Keratinocyte (primary cell): ENCODE measurements at regions not wholly inside any gene's neighbourhood (a gene's known extent, or its start where the extent isn't known, plus 50 kb on each side); places are given as distances from the start of the nearest gene placed in this dataset.

Experiments used
- DNase-seq: peaks from one replicate; pipeline ENCODE4 v3.0.0-alpha.2; 2011; ENCODE audit warnings: low read depth, missing footprints, low spot score
- FAIRE-seq: peaks from 2 replicates; lab custom pipeline; 2011; peaks lifted over from hg19 to GRCh38; lab: Jason Lieb, UNC
- H2AFZ ChIP-seq: 2 replicates; pipeline ENCODE4 v1.6.0; 2012; ENCODE audit warnings: low read length, control low read depth, inconsistent platforms; ENCODE audit not compliant: control insufficient read depth
- H3K27ac ChIP-seq: 2 replicates; pipeline ENCODE4 v1.5.1; 2011; ENCODE audit warnings: low read length; ENCODE audit not compliant: control insufficient read depth, insufficient read depth
- H3K27me3 ChIP-seq: 3 replicates; pipeline ENCODE4 v1.6.0; 2011; ENCODE audit warnings: low read length; ENCODE audit not compliant: control insufficient read depth, insufficient read depth; ENCODE audit errors: extremely low read depth
- H3K36me3 ChIP-seq, 2 experiments: 2 replicates in 1 of 2; 3 replicates in 1 of 2; pipeline ENCODE4 v1.5.1; 2011; ENCODE audit warnings: low read length in 2 of 2, mild to moderate bottlenecking in 1 of 2; ENCODE audit not compliant: control insufficient read depth in 2 of 2, insufficient read depth in 2 of 2; ENCODE audit errors: extremely low read depth in 1 of 2
- H3K4me1 ChIP-seq: 3 replicates; pipeline ENCODE4 v1.5.1; 2011; ENCODE audit warnings: low read length; ENCODE audit not compliant: control insufficient read depth, insufficient read depth; ENCODE audit errors: extremely low read depth
- H3K4me2 ChIP-seq: 3 replicates; pipeline ENCODE4 v1.6.0; 2011; ENCODE audit warnings: low read depth, low read length; ENCODE audit not compliant: control insufficient read depth, insufficient read depth; ENCODE audit errors: extremely low read depth
- H3K4me3 ChIP-seq, 3 experiments: fragments of 200-600 bp in 1 of 3; sonication (generic) in 1 of 3; 2 replicates in 2 of 3; 3 replicates in 1 of 3; pipeline ENCODE4 v1.5.1; 2011 to 2016; ENCODE audit warnings: low read length in 3 of 3, mild to moderate bottlenecking in 3 of 3, control low read depth in 2 of 3, inconsistent platforms in 1 of 3, low read depth in 1 of 3, mixed read lengths in 1 of 3, mixed run types in 1 of 3, moderate library complexity in 1 of 3; ENCODE audit not compliant: control insufficient read depth in 2 of 3, insufficient read depth in 2 of 3; ENCODE audit errors: extremely low read depth in 1 of 3
- H3K79me2 ChIP-seq: 2 replicates; pipeline ENCODE4 v1.6.0; 2012; ENCODE audit warnings: low read length; ENCODE audit not compliant: control insufficient read depth, insufficient read depth
- H3K9ac ChIP-seq: 3 replicates; pipeline ENCODE4 v1.6.0; 2011; ENCODE audit warnings: low read length; ENCODE audit not compliant: control insufficient read depth, insufficient read depth; ENCODE audit errors: extremely low read depth
- H3K9me1 ChIP-seq: 3 replicates; pipeline ENCODE4 v1.6.0; 2011; ENCODE audit warnings: low read length; ENCODE audit not compliant: control insufficient read depth, insufficient read depth; ENCODE audit errors: extremely low read depth
- H3K9me3 ChIP-seq: 2 replicates; pipeline ENCODE4 v1.5.1; 2012; ENCODE audit warnings: low read depth, low read length; ENCODE audit not compliant: control insufficient read depth
- H4K20me1 ChIP-seq: 3 replicates; pipeline ENCODE4 v1.6.0; 2011; ENCODE audit warnings: low read length; ENCODE audit not compliant: control insufficient read depth, insufficient read depth; ENCODE audit errors: extremely low read depth
- EZH2 ChIP-seq: IDR thresholded peaks from one replicate; pipeline ENCODE4 v1.6.1; 2012; ENCODE audit warnings: inconsistent platforms, mild to moderate bottlenecking, low read length, moderate library complexity
- dilution Hi-C: fragments of 300-500 bp; cut with MboI; formaldehyde crosslinking; loops from one replicate; pipeline ENCODE4 v1.7.0; 2020; ENCODE audit warnings: low sequenced_read_pairs; ENCODE audit not compliant: extremely low pct_ligation_motif_present
- TF ChIP-seq, protein P1 (sequence below), 3 experiments: IDR thresholded peaks in 1 of 3; conservative IDR thresholded peaks in 1 of 3; optimal IDR thresholded peaks in 1 of 3; 2 replicates in 2 of 3; 3 replicates in 1 of 3; pipeline versions ENCODE3 to v1.5.1; 2011; ENCODE audit warnings: low read length in 3 of 3, mild to moderate bottlenecking in 3 of 3, moderate library complexity in 2 of 3, control low read depth in 1 of 3, inconsistent platforms in 1 of 3; ENCODE audit not compliant: insufficient read depth in 2 of 3; ENCODE audit errors: extremely low read depth in 1 of 3

DNA sequence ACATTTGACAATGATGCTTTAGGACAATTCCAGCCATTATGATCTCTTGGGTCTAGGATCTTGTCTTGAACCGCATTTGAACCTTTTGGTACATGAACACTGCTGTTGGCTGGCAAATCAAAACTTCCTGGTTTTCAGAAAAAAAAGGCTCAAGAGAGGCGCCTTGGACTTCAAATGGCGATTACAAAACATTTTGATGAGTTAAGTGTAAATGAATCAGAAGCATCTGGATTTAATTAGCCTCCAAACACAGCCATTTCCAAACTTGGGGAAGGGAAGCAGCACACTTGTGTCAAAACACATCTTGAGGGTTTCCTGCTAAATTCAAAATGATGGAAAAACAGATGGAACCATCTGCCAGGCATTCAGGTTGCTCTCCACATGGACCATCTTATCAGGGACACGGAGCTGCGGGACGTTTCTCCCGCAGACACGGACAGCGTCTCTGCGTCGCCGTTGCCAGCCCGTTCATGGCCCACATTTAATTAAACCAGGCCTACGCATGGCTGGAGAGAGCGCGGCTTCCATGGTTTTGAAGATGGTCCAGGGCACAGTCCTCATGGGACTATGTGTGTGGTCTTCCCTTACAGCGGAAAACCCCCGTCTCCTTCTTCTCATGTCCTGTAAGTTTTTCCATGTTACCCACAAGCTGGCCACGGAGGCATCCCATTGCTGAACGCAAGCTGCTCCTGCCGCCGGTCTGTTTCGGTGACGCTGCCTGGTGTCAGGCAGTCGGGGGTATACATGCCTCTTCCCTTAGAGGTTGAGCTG, 55.8 kb upstream of the PTCH1 start:
- DNase-seq = no peak
- Histone ChIP-seq H3K27me3 (peaks cover 17% of the 10 kb centered on the region), H3K79me2 (no peaks in the 10 kb centered on the region), H3K9ac (no peak overlapping the region), H3K27ac (no peak overlapping the region), H3K4me2 (no peak overlapping the region), H3K4me3 (no peak overlapping the region), H4K20me1 (no peaks in the 10 kb centered on the region), H3K9me1 (no peaks in the 10 kb centered on the region), H3K9me3 (no peaks in the 10 kb centered on the region), H3K4me1 (no peaks in the 10 kb centered on the region), H3K36me3 (no peaks in the 10 kb centered on the region), H2AFZ (no peak overlapping the region)
- TF ChIP-seq EZH2 = no peak
- TF ChIP-seq, protein P1, sequence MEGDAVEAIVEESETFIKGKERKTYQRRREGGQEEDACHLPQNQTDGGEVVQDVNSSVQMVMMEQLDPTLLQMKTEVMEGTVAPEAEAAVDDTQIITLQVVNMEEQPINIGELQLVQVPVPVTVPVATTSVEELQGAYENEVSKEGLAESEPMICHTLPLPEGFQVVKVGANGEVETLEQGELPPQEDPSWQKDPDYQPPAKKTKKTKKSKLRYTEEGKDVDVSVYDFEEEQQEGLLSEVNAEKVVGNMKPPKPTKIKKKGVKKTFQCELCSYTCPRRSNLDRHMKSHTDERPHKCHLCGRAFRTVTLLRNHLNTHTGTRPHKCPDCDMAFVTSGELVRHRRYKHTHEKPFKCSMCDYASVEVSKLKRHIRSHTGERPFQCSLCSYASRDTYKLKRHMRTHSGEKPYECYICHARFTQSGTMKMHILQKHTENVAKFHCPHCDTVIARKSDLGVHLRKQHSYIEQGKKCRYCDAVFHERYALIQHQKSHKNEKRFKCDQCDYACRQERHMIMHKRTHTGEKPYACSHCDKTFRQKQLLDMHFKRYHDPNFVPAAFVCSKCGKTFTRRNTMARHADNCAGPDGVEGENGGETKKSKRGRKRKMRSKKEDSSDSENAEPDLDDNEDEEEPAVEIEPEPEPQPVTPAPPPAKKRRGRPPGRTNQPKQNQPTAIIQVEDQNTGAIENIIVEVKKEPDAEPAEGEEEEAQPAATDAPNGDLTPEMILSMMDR (optimal IDR thresholded peaks at IDR 0.05 in 1 of 3, IDR thresholded peaks at IDR 0.05 in 1 of 3, conservative IDR thresholded peaks at IDR 0.05 in 1 of 3; ENCODE audit: extremely low read depth in 1 of 3, insufficient read depth in 2 of 3, low read length in 3 of 3) = no peak
- dilution Hi-C loops = no loop called here
- no peak for FAIRE-seq

DNA sequence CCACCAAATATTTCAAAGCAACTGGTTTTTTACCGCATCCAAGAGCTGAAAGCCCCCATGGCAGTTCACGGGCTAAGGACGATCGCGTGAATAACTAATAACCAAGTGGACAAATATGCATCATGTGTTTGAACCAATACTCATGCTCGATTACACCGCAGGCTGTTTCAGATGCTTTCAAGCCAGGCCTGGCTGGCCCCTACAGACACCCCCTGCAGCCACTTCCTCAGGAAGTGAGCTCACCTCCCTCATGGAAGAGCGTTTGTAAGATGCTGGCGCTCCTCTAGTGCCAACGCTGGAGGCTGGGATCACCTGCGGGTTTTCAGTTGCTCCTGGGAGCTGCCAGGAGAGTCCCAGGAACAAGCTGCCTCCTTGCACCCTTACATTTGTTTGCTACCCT, 53.9 kb upstream of the PTCH1 start:
- peaks cover 16% of the 10 kb centered on the region for H3K27me3 ChIP-seq

More for the DNA sequence above, 53.9 kb upstream of the PTCH1 start:
- Histone ChIP-seq H2AFZ (no peak overlapping the region), H3K4me2 (no peak overlapping the region), H3K4me1 (no peaks in the 10 kb centered on the region), H3K27ac (no peak overlapping the region), H3K36me3 (no peaks in the 10 kb centered on the region), H3K79me2 (no peaks in the 10 kb centered on the region), H3K9me1 (no peaks in the 10 kb centered on the region), H4K20me1 (no peaks in the 10 kb centered on the region), H3K9me3 (no peaks in the 10 kb centered on the region), H3K4me3 (no peak overlapping the region), H3K9ac (no peak overlapping the region)
- FAIRE-seq (no peak), DNase-seq (no peak)
- TF ChIP-seq, protein P1 (optimal IDR thresholded peaks at IDR 0.05 in 1 of 3, IDR thresholded peaks at IDR 0.05 in 1 of 3, conservative IDR thresholded peaks at IDR 0.05 in 1 of 3; ENCODE audit: extremely low read depth in 1 of 3, insufficient read depth in 2 of 3, low read length in 3 of 3) = no peak
- no peak for TF ChIP-seq EZH2
- dilution Hi-C loops = no loop called here
